Activated T-cell treated with anti-CD3 and anti-CD28 coated beads, Interleukin-2, amount 50 U/mL, for 72 hours (primary cell): ENCODE measurements at regions not wholly inside any gene's neighbourhood (a gene's known extent, or its start where the extent isn't known, plus 50 kb on each side); places are given as distances from the start of the nearest gene placed in this dataset.

ENCODE experiments used
- ATAC-seq, 2 donors: fragments of 150-1000 bp; cut with Tn5 transposase; replicated peaks in 1 of 2; 2 replicates each; pipeline ENCODE4 v1.10.0; 2021; ENCODE audit warnings: moderate library complexity in 2 of 2, mild to moderate bottlenecking in 1 of 2
- DNase-seq, 2 donors: peaks; one replicate each; pipeline ENCODE4 v3.0.0; 2021 to 2022; ENCODE audit warnings: mixed read lengths in 1 of 2
- H3K27ac Mint-ChIP-seq: one replicate; pipeline ENCODE4 v1.8.0; 2022; ENCODE audit warnings: mild to moderate bottlenecking, moderate library complexity, mixed read lengths
- H3K27me3 Mint-ChIP-seq: one replicate; pipeline ENCODE4 v1.8.0; 2022; ENCODE audit warnings: low read depth, mixed read lengths
- H3K36me3 Mint-ChIP-seq, 2 donors: one replicate each; pipeline ENCODE4 v1.8.0; 2022; ENCODE audit warnings: mixed read lengths in 2 of 2, mild to moderate bottlenecking in 1 of 2; ENCODE audit not compliant: insufficient read depth in 2 of 2
- H3K4me1 Mint-ChIP-seq: one replicate; pipeline ENCODE4 v1.8.0; 2022; ENCODE audit warnings: low read depth, mixed read lengths
- H3K4me3 Mint-ChIP-seq, 2 donors: one replicate each; pipeline ENCODE4 v1.8.0; 2022; ENCODE audit warnings: mild to moderate bottlenecking in 2 of 2, mixed read lengths in 2 of 2, moderate library complexity in 2 of 2
- H3K9me3 Mint-ChIP-seq, 2 donors: one replicate each; pipeline ENCODE4 v1.8.0; 2022; ENCODE audit warnings: mixed read lengths in 2 of 2

DNA sequence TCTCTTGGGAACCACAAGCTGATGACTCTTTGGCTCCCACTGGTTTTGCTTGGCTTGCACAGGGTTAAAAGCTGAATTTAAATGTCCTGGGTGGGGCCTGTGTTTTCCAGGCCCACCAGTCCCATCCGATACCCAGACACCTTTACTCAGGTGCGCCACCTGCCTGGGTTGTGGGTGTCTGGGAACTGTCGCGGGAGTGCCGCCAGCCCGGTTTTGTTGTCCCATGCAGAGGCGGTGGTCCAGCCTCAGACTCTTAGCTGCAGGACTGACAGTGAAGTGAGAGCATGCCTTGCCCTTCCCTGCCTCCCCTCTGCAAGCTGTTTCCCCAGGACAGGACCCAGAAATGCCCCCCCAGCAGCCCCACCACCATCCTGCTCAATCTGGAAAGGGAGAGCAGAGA, 255.6 kb upstream of the ZNF32 start:
- H3K4me1 Mint-ChIP-seq = no peaks in the 10 kb centered on the region
- no peak overlapping the region for H3K27ac Mint-ChIP-seq
- no peaks in the 10 kb centered on the region for H3K27me3 Mint-ChIP-seq
- H3K9me3 Mint-ChIP-seq = no peaks in the 10 kb centered on the region
- DNase-seq (no peak), ATAC-seq (no peak)
- H3K4me3 Mint-ChIP-seq = no peak overlapping the region
- H3K36me3 Mint-ChIP-seq = no peaks in the 10 kb centered on the region

DNA sequence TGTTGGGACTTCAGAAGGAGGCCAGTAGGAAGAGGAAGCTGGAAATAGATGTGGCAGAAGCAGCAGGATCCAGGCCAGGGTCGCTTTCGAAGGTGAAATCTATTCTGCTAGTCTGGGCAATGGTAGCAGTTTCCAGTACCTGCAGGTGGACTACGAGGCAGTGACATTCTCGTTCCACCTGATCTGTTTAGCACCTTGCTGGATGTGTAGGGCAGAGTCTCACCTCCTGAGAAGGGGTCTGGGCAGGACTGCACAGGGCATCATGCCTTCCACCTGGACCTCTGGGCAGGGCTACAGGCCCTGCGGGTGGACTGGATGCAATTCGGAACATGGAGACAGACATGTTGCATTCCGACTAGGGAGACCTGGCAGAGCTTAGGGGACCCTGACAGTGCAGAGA, 254.8 kb upstream of the ZNF32 start:
- Mint-ChIP-seq H3K27me3 (no peaks in the 10 kb centered on the region), H3K9me3 (no peaks in the 10 kb centered on the region), H3K36me3 (no peaks in the 10 kb centered on the region), H3K27ac (no peak overlapping the region), H3K4me3 (no peak overlapping the region), H3K4me1 (no peaks in the 10 kb centered on the region)
- DNase-seq = no peak
- ATAC-seq = no peak

DNA sequence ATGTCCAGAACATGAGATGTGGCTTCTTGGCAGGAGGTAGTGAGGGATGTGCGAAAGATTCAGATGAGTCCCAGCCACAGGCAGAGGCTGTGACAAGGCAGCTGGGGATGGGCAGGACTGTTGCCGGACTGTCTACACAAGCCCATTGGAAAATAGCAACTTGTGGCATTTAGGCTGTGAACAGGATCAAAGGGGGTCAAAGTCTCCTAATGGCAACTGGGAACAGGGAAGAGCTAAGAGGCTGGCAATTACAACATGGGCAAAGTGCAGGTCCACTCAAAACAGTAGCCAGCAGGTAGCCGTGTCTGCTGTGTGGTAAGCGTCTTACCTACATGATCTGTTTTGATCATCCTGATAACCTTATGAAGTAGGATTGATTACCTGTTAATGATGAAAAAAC, 254.2 kb upstream of the ZNF32 start:
- DNase-seq (no peak), ATAC-seq (no peak)
- no peaks in the 10 kb centered on the region for H3K36me3 Mint-ChIP-seq
- H3K27me3 Mint-ChIP-seq = no peaks in the 10 kb centered on the region
- no peaks in the 10 kb centered on the region for H3K4me1 Mint-ChIP-seq
- H3K4me3 Mint-ChIP-seq = no peak overlapping the region
- H3K9me3 Mint-ChIP-seq = no peaks in the 10 kb centered on the region
- no peak overlapping the region for H3K27ac Mint-ChIP-seq

DNA sequence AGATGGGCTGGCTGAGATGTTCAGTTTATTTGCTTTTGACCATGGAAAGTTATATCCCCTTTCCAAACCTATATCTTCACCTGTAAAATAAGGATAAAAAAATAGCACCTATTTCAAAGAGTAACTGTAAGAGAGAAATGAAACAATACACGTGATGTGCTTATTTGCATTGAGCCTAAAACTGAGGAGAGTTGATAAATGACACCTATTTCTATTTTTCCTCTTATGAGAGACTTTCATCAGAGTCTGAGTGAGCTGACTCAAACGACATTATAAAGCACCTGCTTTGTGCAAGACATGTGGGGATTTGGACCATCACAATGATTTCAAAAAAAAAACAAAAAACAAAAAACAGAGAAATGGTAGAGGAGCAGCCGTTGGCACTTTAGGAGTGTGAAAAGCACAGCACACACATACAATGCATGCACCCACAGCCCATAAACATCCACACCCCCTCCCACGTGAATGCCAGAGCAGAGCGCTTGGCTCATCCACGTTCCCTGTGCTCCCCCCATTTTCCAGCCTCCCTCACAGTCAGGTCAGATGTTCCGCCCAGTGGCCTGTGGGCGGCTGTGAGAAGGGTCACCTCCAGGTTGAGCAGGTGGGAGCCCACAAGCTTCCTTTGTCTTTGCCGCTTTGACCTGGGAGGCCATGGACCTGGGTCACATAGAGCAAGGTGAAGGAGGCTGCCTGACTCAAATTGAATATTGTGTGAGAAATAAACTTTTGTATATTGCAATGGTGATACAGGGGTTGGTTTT, 253.2 kb upstream of the ZNF32 start:
- H3K9me3 Mint-ChIP-seq = no peaks in the 10 kb centered on the region
- H3K27ac Mint-ChIP-seq = no peak overlapping the region
- H3K4me1 Mint-ChIP-seq = no peaks in the 10 kb centered on the region
- ATAC-seq (no peak), DNase-seq (no peak)
- H3K27me3 Mint-ChIP-seq = no peaks in the 10 kb centered on the region
- no peak overlapping the region for H3K4me3 Mint-ChIP-seq
- H3K36me3 Mint-ChIP-seq = no peaks in the 10 kb centered on the region

DNA sequence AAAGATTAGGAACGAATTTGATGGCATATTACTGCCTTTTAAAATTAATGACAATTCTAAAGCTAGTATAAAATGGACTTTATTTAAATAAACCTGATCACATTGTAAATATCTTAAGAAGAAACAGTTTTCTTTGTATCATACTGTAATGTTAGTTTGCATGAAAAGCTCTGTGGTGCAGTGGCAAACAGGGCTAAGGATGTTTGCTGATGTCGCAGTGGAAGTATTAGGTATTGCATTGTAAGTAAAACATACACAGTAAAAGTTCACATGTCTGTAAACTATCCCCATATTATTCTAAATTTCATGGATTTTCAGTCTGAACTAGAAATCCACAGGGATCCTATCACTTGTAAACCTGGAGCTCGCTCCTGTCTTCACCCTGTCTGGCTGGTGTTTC, 252.6 kb upstream of the ZNF32 start:
- Mint-ChIP-seq H3K4me1 (no peaks in the 10 kb centered on the region), H3K27me3 (no peaks in the 10 kb centered on the region), H3K4me3 (no peak overlapping the region), H3K36me3 (no peaks in the 10 kb centered on the region), H3K27ac (no peak overlapping the region), H3K9me3 (no peaks in the 10 kb centered on the region)
- ATAC-seq (no peak), DNase-seq (no peak)

DNA sequence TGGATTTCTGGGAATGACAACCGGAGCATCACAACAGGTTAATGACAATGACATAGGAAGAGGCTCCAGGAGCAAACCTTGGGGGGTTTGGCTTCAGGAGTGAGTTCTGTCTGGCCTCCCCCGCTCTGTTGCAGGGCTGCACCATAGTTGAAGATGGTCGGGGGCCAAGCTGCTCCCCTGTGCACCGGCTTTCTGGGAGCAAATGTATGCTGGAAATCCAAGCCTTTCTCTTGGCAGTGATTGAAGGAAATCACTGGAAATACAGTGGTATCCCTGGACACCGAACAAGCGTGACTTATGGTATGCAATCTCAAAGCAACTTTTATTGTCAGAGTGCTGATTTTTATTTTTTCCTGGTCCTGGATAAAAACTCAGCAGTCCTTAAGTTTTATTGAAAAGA, 251.9 kb upstream of the ZNF32 start:
- DNase-seq = no peak
- no peaks in the 10 kb centered on the region for H3K27me3 Mint-ChIP-seq
- no peak overlapping the region for H3K27ac Mint-ChIP-seq

DNA sequence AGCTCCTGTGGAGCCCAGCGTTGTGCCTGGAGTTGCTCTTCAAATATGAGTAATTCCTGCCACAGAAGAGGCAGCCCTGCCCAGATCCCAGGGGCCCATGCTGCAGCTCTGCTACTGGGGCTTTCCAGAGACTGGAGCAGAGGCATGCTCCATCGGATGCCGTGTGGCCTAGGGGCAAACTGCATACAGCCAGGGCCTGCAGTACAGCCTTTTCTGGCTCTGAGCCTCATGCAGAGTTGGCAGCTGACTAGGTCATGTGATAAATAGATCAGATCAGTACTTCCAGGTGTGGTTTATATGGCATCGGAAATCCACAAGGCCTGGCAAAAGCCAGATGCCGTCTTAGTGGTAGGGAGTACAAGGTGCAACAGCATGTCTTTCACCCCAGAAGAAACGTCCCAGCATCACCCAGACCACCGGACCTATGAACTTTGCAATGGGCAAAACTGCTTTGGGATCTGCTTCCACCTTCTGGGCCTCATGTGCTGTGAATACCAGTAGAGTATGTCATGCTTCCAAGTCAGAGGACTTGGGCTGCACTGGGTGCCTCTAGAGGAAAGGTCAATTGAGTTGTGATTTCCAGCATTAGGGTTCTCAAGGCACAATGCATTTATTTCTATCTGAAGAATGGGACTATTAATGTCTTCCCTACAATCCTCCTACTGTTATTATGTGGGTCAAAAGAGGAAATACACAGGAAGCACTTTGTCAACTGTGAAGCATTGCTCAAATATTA, 250.7 kb upstream of the ZNF32 start:
- no peak overlapping the region for H3K27ac Mint-ChIP-seq
- DNase-seq (no peak), ATAC-seq (no peak)
- H3K9me3 Mint-ChIP-seq = no peaks in the 10 kb centered on the region
- H3K27me3 Mint-ChIP-seq = no peaks in the 10 kb centered on the region
- H3K4me3 Mint-ChIP-seq = no peak overlapping the region
- H3K36me3 Mint-ChIP-seq = no peaks in the 10 kb centered on the region
- no peaks in the 10 kb centered on the region for H3K4me1 Mint-ChIP-seq

More for the DNA sequence above, 251.9 kb upstream of the ZNF32 start:
- no peaks in the 10 kb centered on the region for H3K36me3 Mint-ChIP-seq
- no peak overlapping the region for H3K4me3 Mint-ChIP-seq
- H3K4me1 Mint-ChIP-seq = no peaks in the 10 kb centered on the region
- ATAC-seq = no peak
- H3K9me3 Mint-ChIP-seq = no peaks in the 10 kb centered on the region

DNA sequence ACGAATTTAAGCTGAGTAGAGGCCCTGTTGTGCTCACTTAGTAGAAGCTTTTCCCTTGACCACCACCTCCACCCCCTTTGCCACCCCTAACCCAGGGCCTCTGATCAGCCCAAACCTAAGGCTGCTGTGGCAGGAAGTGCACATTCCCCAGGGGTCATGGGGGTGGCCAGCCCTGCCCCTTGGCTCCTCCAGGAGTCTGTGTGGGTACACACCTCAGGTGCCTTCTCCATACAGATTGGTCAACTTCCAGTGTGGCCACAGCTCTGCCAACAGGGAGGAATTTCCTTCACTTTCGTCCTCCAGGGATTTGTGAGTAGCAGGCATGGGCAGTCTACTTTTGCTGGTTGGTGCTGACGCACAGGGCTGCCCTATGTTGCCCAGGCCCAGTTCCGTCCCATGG, 249.9 kb upstream of the ZNF32 start:
- Mint-ChIP-seq H3K9me3 (no peaks in the 10 kb centered on the region), H3K4me3 (no peak overlapping the region), H3K36me3 (no peaks in the 10 kb centered on the region), H3K27ac (no peak overlapping the region), H3K4me1 (no peaks in the 10 kb centered on the region), H3K27me3 (no peaks in the 10 kb centered on the region)
- ATAC-seq = no peak
- DNase-seq = no peak

DNA sequence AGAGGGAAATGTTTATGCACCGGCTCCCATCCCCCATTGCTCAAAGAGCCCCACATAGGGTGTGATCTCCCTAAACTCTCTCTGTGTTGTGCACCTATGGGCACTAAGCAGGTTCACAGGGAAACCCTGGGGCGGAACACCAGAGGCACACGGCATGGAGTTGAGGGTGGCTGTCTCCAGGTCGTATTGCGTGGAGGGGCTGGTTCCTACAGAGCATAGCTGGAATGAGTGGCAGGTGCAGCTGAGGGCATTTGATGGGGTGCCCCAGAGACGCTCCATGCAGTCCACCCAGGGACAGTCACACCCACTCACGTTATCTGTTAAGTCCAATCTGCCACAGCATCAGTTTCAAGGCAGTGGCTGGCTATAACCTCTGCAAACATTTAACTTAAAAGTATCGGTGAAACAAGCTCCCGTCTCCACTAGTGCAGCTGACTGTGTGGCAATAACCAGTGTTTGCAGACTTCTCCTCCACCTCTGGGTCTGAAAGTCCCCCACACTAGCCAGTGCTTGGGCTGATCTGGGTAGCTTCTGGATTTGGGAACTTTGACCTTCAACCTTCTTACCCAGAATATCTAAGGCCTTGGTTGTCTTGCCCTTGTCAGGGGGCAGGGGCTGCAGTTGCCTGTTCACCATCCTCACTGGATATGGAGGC, 249.2 kb upstream of the ZNF32 start:
- ATAC-seq (no peak), DNase-seq (no peak)
- H3K27me3 Mint-ChIP-seq = no peaks in the 10 kb centered on the region
- H3K36me3 Mint-ChIP-seq = no peaks in the 10 kb centered on the region
- H3K27ac Mint-ChIP-seq = no peak overlapping the region
- H3K4me1 Mint-ChIP-seq = no peaks in the 10 kb centered on the region
- H3K4me3 Mint-ChIP-seq = no peak overlapping the region
- H3K9me3 Mint-ChIP-seq = no peaks in the 10 kb centered on the region

DNA sequence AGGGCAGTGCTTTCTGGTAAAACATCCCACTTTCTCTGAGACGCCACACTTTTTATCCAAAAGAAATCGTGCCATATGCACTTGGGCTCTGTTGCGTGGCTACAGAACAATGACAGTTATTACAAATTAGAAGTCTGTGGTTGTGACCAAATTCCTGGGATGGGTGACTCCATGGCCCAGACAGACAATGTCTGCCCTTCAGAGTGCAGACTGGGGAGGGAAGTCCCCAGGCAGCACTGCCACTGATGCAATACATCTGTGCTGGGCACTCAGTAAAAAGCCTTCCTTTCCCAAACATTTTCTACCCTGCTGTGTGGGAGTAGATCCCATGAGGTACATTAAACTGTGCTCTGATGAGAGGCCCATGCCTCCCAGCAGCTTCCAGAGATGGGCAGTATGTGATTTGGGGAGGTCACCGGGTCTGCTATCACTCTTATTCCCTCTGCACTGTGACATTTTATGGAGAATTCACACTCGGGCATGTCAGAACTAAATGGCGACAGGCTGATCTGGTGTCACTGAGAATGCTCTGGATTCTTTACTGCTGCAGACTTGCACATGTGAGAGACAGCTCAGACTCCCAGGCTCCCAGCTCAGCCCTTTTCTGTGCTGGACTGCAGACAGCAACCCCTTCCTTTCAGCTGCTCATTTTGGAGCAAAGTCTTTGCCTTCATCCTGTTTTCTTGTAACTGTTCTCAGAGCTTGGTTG, 243.5 kb upstream of the ZNF32 start:
- H3K9me3 Mint-ChIP-seq = no peaks in the 10 kb centered on the region
- no peaks in the 10 kb centered on the region for H3K36me3 Mint-ChIP-seq
- no peak overlapping the region for H3K27ac Mint-ChIP-seq
- ATAC-seq (no peak), DNase-seq (no peak)
- no peak overlapping the region for H3K4me3 Mint-ChIP-seq
- H3K27me3 Mint-ChIP-seq = peaks cover 6% of the 10 kb centered on the region
- H3K4me1 Mint-ChIP-seq = no peaks in the 10 kb centered on the region

DNA sequence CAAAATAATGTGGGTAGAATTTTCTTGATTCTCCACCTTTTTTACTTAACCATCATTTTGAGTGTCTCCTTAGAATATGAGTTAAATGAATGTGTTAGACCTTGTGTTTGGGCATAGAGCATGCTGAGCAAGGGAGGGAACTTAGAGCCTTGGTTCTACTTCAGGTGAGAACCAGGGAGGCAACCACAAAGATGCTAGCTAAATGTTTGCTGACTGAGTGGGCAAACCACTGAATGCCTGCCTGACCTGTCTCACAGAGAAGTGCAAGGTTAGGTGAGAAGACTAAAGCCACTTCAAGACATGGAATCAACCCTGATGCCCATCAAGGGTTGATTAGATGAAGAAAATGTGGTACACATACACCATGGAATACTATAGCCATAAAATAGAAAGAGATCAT, 242.6 kb upstream of the ZNF32 start:
- no peaks in the 10 kb centered on the region for H3K36me3 Mint-ChIP-seq
- no peaks in the 10 kb centered on the region for H3K9me3 Mint-ChIP-seq
- ATAC-seq = no peak
- H3K27me3 Mint-ChIP-seq = peaks cover 6% of the 10 kb centered on the region
- H3K4me1 Mint-ChIP-seq = no peaks in the 10 kb centered on the region
- no peak overlapping the region for H3K4me3 Mint-ChIP-seq
- H3K27ac Mint-ChIP-seq = no peak overlapping the region
- no peak for DNase-seq

DNA sequence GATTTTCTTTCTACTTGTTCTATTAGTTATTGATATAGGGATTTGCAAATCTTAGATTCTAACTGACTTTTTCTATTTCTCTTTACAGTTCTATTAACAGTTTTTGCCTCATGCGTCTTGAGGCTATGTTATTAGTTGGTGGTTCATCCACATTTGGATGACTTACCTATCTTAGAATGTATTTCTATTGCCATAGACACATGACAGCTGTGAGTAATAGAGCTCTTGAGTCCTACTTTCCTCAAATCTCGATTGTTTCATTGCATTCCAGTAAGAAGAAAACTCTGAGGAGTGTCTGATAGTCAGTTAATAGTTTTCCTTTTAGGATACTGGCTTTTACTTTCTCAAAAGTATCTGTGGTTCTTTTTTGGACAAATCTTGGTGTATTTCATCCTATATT, 241.4 kb upstream of the ZNF32 start:
- no peaks in the 10 kb centered on the region for H3K4me1 Mint-ChIP-seq
- H3K36me3 Mint-ChIP-seq = no peaks in the 10 kb centered on the region
- no peak for ATAC-seq
- H3K4me3 Mint-ChIP-seq = no peak overlapping the region
- no peak for DNase-seq
- H3K27me3 Mint-ChIP-seq = peaks cover 6% of the 10 kb centered on the region
- no peak overlapping the region for H3K27ac Mint-ChIP-seq
- H3K9me3 Mint-ChIP-seq = no peaks in the 10 kb centered on the region

DNA sequence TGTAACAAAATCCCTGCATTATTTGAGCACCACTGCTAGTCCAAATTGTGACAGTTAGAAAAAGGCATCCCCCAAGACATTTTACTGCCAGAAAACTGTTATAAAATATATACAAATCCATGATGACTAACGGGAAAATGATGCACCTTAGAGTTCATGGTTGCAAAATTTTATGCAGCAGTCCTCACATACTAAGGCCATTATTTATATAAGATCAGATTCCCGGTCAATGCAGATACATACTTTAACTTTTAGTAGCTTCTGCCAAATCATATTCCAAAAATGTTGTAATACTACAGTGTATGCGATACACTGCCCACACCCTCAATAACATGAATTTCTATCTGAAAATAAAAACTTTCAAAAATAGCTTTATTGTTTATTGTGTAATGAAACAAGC, 239.9 kb upstream of the ZNF32 start:
- ATAC-seq (no peak), DNase-seq (no peak)
- Mint-ChIP-seq H3K27ac (no peak overlapping the region), H3K27me3 (peaks cover 6% of the 10 kb centered on the region), H3K36me3 (no peaks in the 10 kb centered on the region), H3K9me3 (no peaks in the 10 kb centered on the region), H3K4me1 (no peaks in the 10 kb centered on the region), H3K4me3 (no peak overlapping the region)
